ENCODE measurements at regions not wholly inside any gene's neighbourhood (a gene's known extent, or its start where the extent isn't known, plus 50 kb on each side); places are given as distances from the start of the nearest gene placed in this dataset.

GRCh38 chr18:29648891-29649290, 1393.7 kb downstream of the DSC3 start:
- TF ChIP-seq CTCF (IDR thresholded peaks at IDR 0.05), result no peak
- Histone ChIP-seq H3K9me3 (no peaks in the 10 kb centered on the region), H3K36me3 (no peaks in the 10 kb centered on the region), H3K4me1 (no peaks in the 10 kb centered on the region), H3K27me3 (ENCODE audit: low read depth) (no peaks in the 10 kb centered on the region), H3K4me3 (no peak overlapping the region), H3K27ac (no peak overlapping the region)
- DNase-seq (no peak), ATAC-seq (no peak)
- intact Hi-C loops (cut with DNase I), result no loop called here

GRCh38 chr18:29647700-29648099, 1394.8 kb downstream of the DSC3 start:
- intact Hi-C loops (cut with DNase I), result no loop called here
- no peak for TF ChIP-seq CTCF (IDR thresholded peaks at IDR 0.05)
- DNase-seq, result no peak
- no peak overlapping the region for H3K4me3 ChIP-seq
- H3K4me1 ChIP-seq, result no peaks in the 10 kb centered on the region
- H3K27ac ChIP-seq, result no peak overlapping the region
- H3K9me3 ChIP-seq, result no peaks in the 10 kb centered on the region
- ATAC-seq, result no peak
- H3K27me3 ChIP-seq (ENCODE audit: low read depth), result no peaks in the 10 kb centered on the region
- H3K36me3 ChIP-seq, result no peaks in the 10 kb centered on the region

GRCh38 chr18:29644276-29644675, 1398.3 kb downstream of the DSC3 start:
- H3K4me1 ChIP-seq, result no peaks in the 10 kb centered on the region
- H3K27me3 ChIP-seq (ENCODE audit: low read depth), result no peaks in the 10 kb centered on the region
- no peak for DNase-seq
- ATAC-seq, result no peak
- intact Hi-C loops (cut with DNase I), result no loop called here
- TF ChIP-seq CTCF (IDR thresholded peaks at IDR 0.05), result no peak
- no peaks in the 10 kb centered on the region for H3K9me3 ChIP-seq
- H3K36me3 ChIP-seq, result no peaks in the 10 kb centered on the region
- H3K4me3 ChIP-seq, result no peak overlapping the region
- no peak overlapping the region for H3K27ac ChIP-seq

GRCh38 chr18:29629493-29630036, 1413.0 kb downstream of the DSC3 start:
- TF ChIP-seq CTCF (IDR thresholded peaks at IDR 0.05), result no peak
- Histone ChIP-seq H3K9me3 (no peaks in the 10 kb centered on the region), H3K27ac (no peak overlapping the region), H3K4me3 (no peak overlapping the region), H3K4me1 (no peaks in the 10 kb centered on the region), H3K36me3 (no peaks in the 10 kb centered on the region), H3K27me3 (ENCODE audit: low read depth) (no peaks in the 10 kb centered on the region)
- ATAC-seq, result no peak
- no peak for DNase-seq
- intact Hi-C loops (cut with DNase I), result no loop called here

GRCh38 chr18:29626094-29626493, 1416.4 kb downstream of the DSC3 start:
- Histone ChIP-seq H3K36me3 (no peaks in the 10 kb centered on the region), H3K4me1 (no peaks in the 10 kb centered on the region), H3K27me3 (ENCODE audit: low read depth) (no peaks in the 10 kb centered on the region), H3K4me3 (no peak overlapping the region), H3K27ac (no peak overlapping the region), H3K9me3 (no peaks in the 10 kb centered on the region)
- DNase-seq (no peak), ATAC-seq (no peak)
- TF ChIP-seq CTCF (IDR thresholded peaks at IDR 0.05), result no peak
- intact Hi-C loops (cut with DNase I), result no loop called here

GRCh38 chr18:29616867-29617266, 1425.7 kb downstream of the DSC3 start:
- no peak for ATAC-seq
- DNase-seq, result no peak
- no peaks in the 10 kb centered on the region for H3K27me3 ChIP-seq (ENCODE audit: low read depth)
- H3K36me3 ChIP-seq, result no peaks in the 10 kb centered on the region
- no peak for TF ChIP-seq CTCF (IDR thresholded peaks at IDR 0.05)
- no peaks in the 10 kb centered on the region for H3K4me1 ChIP-seq
- no peak overlapping the region for H3K4me3 ChIP-seq
- intact Hi-C loops (cut with DNase I), result no loop called here
- no peak overlapping the region for H3K27ac ChIP-seq
- no peaks in the 10 kb centered on the region for H3K9me3 ChIP-seq

Measured in lower lobe of right lung (tissue), 2 donors.